GM10266 (cell line): ENCODE measurements at regions not wholly inside any gene's neighbourhood (a gene's known extent, or its start where the extent isn't known, plus 50 kb on each side); places are given as distances from the start of the nearest gene placed in this dataset.

Source experiments
- DNase-seq: peaks from one replicate; pipeline ENCODE4 v3.0.0; 2012; ENCODE audit errors: extremely low spot score
- CTCF ChIP-seq: IDR thresholded peaks from 2 replicates; pipeline ENCODE4 v1.5.1; 2012; ENCODE audit warnings: mild to moderate bottlenecking, low read depth; ENCODE audit not compliant: control insufficient read depth, insufficient read depth; ENCODE audit errors: missing control alignments

GRCh38 chr5:116380621-116381020 lies 194.0 kb downstream of the SEMA6A start:
- DNase-seq, result no peak
- no peak for TF ChIP-seq CTCF

- TF ChIP-seq CTCF, result no peak
- DNase-seq, result no peak
These were observed 195.3 kb downstream of the SEMA6A start for GRCh38 chr5:116379306-116379705.

- no peak for DNase-seq
These were observed 195.9 kb downstream of the SEMA6A start for GRCh38 chr5:116378777-116379121.

GRCh38 chr5:116378007-116378776 lies 196.4 kb downstream of the SEMA6A start:
- no peak for TF ChIP-seq CTCF
- DNase-seq, result no peak

More at GRCh38 chr5:116378777-116379121, 195.9 kb downstream of the SEMA6A start:
- no peak for TF ChIP-seq CTCF

GRCh38 chr5:116377276-116378006 lies 197.2 kb downstream of the SEMA6A start:
- no peak for DNase-seq
- TF ChIP-seq CTCF, result no peak

- TF ChIP-seq CTCF, result no peak
These were observed 198.7 kb downstream of the SEMA6A start for GRCh38 chr5:116375926-116376325.

GRCh38 chr5:116374434-116374852 lies 200.2 kb downstream of the SEMA6A start:
- no peak for TF ChIP-seq CTCF
- no peak for DNase-seq

More at GRCh38 chr5:116375926-116376325, 198.7 kb downstream of the SEMA6A start:
- DNase-seq, result no peak
